ENCODE measurements at regions not wholly inside any gene's neighbourhood (a gene's known extent, or its start where the extent isn't known, plus 50 kb on each side); places are given as distances from the start of the nearest gene placed in this dataset.

DNA sequence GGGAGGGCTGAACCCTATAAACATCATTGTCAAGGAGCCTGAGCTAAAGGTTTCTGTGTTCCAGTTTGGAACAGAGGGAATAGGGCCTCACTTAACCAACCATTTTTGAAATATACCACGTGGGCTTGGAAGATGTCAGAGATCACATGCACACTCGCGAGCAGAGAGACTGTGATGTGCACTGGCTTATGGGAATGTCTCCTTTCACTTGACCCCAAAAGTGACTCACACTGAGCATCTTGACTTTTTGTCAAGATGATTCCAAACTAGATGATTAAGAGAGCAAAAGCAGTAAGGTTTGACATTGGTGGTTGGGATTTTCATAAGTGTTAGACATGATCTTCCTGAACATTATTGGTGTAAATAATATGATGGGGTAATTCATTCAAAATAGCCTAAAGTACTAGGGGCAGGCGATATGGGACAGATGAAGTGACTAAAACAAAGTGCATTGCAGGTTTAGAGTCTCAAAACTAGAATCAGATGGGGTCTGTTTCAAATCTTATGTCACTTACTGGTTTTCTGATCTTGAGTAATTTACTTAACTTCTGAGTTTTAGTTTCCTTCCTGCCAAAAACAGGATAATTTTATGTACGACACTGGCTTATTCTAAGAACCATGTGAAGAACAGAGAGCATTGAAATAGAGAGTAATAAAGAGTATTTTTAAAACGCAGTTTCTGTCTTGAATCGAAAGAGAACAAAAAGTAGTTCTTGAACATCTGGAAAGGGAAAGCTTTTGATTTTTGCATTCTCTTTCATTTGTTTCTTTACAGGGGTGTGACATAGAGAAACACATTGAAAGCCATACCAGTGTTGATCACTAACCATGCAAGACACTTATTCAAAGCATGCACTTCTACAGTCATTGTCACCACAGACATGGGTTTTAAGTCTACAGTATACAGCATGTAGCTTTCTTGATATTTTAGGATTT, 383.0 kb downstream of the DIRAS2 start:
- H3K27ac ChIP-seq (ENCODE audit: low read length) = no peak overlapping the region
- no peaks in the 10 kb centered on the region for H3K27me3 ChIP-seq (ENCODE audit: insufficient read depth, low read depth, low read length)
- no peaks in the 10 kb centered on the region for H3K79me2 ChIP-seq (replicated peaks; ENCODE audit: insufficient read depth, low read length)
- no peaks in the 10 kb centered on the region for H4K20me1 ChIP-seq (ENCODE audit: insufficient read depth)
- no peak overlapping the region for H3K4me2 ChIP-seq (ENCODE audit: low read length)
- H2AFZ ChIP-seq (ENCODE audit: low read depth, low read length) = no peak overlapping the region
- no peaks in the 10 kb centered on the region for H3K9me2 ChIP-seq (ENCODE audit: insufficient read depth, low read length)
- H3K4me3 ChIP-seq (ENCODE audit: low read length) = no peak overlapping the region
- no peaks in the 10 kb centered on the region for H3F3A ChIP-seq (ENCODE audit: insufficient read depth, low read length, poor library complexity, severe bottlenecking)
- no peaks in the 10 kb centered on the region for H3K36me3 ChIP-seq (ENCODE audit: insufficient read depth, low read length)
- TF ChIP-seq RAD21 (conservative IDR thresholded peaks at IDR 0.05) = no peak
- TF ChIP-seq, protein P1, sequence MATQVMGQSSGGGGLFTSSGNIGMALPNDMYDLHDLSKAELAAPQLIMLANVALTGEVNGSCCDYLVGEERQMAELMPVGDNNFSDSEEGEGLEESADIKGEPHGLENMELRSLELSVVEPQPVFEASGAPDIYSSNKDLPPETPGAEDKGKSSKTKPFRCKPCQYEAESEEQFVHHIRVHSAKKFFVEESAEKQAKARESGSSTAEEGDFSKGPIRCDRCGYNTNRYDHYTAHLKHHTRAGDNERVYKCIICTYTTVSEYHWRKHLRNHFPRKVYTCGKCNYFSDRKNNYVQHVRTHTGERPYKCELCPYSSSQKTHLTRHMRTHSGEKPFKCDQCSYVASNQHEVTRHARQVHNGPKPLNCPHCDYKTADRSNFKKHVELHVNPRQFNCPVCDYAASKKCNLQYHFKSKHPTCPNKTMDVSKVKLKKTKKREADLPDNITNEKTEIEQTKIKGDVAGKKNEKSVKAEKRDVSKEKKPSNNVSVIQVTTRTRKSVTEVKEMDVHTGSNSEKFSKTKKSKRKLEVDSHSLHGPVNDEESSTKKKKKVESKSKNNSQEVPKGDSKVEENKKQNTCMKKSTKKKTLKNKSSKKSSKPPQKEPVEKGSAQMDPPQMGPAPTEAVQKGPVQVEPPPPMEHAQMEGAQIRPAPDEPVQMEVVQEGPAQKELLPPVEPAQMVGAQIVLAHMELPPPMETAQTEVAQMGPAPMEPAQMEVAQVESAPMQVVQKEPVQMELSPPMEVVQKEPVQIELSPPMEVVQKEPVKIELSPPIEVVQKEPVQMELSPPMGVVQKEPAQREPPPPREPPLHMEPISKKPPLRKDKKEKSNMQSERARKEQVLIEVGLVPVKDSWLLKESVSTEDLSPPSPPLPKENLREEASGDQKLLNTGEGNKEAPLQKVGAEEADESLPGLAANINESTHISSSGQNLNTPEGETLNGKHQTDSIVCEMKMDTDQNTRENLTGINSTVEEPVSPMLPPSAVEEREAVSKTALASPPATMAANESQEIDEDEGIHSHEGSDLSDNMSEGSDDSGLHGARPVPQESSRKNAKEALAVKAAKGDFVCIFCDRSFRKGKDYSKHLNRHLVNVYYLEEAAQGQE (IDR thresholded peaks at IDR 0.05; ENCODE audit: borderline replicate concordance) = no peak
- no peak for TF ChIP-seq TAF1 (IDR thresholded peaks at IDR 0.05; ENCODE audit: low read depth)
- TF ChIP-seq EP300 (conservative IDR thresholded peaks at IDR 0.05; ENCODE audit: poor library complexity, severe bottlenecking) = no peak
- no peak for TF ChIP-seq EZH2 (IDR thresholded peaks at IDR 0.05; ENCODE audit: borderline replicate concordance, insufficient read depth, low read length, poor library complexity, severe bottlenecking)
- no peak for TF ChIP-seq MXI1 (conservative IDR thresholded peaks at IDR 0.05; ENCODE audit: poor library complexity, severe bottlenecking)
- TF ChIP-seq, protein P2, sequence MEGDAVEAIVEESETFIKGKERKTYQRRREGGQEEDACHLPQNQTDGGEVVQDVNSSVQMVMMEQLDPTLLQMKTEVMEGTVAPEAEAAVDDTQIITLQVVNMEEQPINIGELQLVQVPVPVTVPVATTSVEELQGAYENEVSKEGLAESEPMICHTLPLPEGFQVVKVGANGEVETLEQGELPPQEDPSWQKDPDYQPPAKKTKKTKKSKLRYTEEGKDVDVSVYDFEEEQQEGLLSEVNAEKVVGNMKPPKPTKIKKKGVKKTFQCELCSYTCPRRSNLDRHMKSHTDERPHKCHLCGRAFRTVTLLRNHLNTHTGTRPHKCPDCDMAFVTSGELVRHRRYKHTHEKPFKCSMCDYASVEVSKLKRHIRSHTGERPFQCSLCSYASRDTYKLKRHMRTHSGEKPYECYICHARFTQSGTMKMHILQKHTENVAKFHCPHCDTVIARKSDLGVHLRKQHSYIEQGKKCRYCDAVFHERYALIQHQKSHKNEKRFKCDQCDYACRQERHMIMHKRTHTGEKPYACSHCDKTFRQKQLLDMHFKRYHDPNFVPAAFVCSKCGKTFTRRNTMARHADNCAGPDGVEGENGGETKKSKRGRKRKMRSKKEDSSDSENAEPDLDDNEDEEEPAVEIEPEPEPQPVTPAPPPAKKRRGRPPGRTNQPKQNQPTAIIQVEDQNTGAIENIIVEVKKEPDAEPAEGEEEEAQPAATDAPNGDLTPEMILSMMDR (IDR thresholded peaks at IDR 0.05; ENCODE audit: poor library complexity, severe bottlenecking) = no peak
- no peak overlapping the region for H3K9ac ChIP-seq (ENCODE audit: low read length)
- H3K9me3 ChIP-seq (ENCODE audit: low read length) = no peaks in the 10 kb centered on the region

DNA sequence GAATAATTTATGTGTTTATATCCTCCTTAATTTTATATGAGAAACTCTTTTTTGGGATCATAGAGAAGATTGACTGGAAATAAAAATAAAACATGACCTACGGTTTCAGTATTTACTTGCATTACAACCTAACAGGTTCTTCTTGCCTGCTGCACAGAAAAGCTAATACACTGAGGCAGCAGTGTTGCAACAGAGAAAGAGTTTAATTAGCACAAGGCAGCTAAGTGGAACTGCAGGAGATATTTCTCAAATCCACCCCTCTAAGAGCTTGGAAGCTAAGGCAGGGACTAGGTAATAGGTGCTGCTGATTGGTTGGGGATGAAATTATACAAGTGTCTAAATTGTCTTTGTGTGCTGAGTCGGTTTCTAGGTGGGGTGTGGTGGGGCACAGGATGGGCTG, 380.9 kb downstream of the DIRAS2 start:
- H3K79me2 ChIP-seq (replicated peaks; ENCODE audit: insufficient read depth, low read length) = no peaks in the 10 kb centered on the region
- no peak overlapping the region for H3K4me3 ChIP-seq (ENCODE audit: low read length)
- H3K27ac ChIP-seq (ENCODE audit: low read length) = no peak overlapping the region
- H3K27me3 ChIP-seq (ENCODE audit: insufficient read depth, low read depth, low read length) = no peaks in the 10 kb centered on the region
- TF ChIP-seq, protein P1 (IDR thresholded peaks at IDR 0.05; ENCODE audit: borderline replicate concordance) = no peak
- TF ChIP-seq EZH2 (IDR thresholded peaks at IDR 0.05; ENCODE audit: borderline replicate concordance, insufficient read depth, low read length, poor library complexity, severe bottlenecking) = no peak
- no peak for TF ChIP-seq SMC3 (conservative IDR thresholded peaks at IDR 0.05; ENCODE audit: poor library complexity)
- TF ChIP-seq EP300 (conservative IDR thresholded peaks at IDR 0.05; ENCODE audit: poor library complexity, severe bottlenecking) = no peak
- no peak for TF ChIP-seq RAD21 (conservative IDR thresholded peaks at IDR 0.05)
- TF ChIP-seq POLR2AphosphoS5 (IDR thresholded peaks at IDR 0.05) = no peak
- TF ChIP-seq TAF1 (IDR thresholded peaks at IDR 0.05; ENCODE audit: low read depth) = no peak
- TF ChIP-seq, protein P2 (IDR thresholded peaks at IDR 0.05; ENCODE audit: poor library complexity, severe bottlenecking) = no peak
- no peak for TF ChIP-seq MXI1 (conservative IDR thresholded peaks at IDR 0.05; ENCODE audit: poor library complexity, severe bottlenecking)
- no peak overlapping the region for H2AFZ ChIP-seq (ENCODE audit: low read depth, low read length)
- H3F3A ChIP-seq (ENCODE audit: insufficient read depth, low read length, poor library complexity, severe bottlenecking) = no peaks in the 10 kb centered on the region
- no peaks in the 10 kb centered on the region for H3K36me3 ChIP-seq (ENCODE audit: insufficient read depth, low read length)
- no peaks in the 10 kb centered on the region for H3K9me2 ChIP-seq (ENCODE audit: insufficient read depth, low read length)
- H4K20me1 ChIP-seq (ENCODE audit: insufficient read depth) = no peaks in the 10 kb centered on the region
- no peak overlapping the region for H3K9ac ChIP-seq (ENCODE audit: low read length)
- no peaks in the 10 kb centered on the region for H3K9me3 ChIP-seq (ENCODE audit: low read length)
- H3K4me2 ChIP-seq (ENCODE audit: low read length) = no peak overlapping the region
